ENCODE measurements at regions not wholly inside any gene's neighbourhood (a gene's known extent, or its start where the extent isn't known, plus 50 kb on each side); places are given as distances from the start of the nearest gene placed in this dataset.
A peak's percentile ranks its signal among the peaks of the same experiment; 100 is the strongest.
"Not testable (repeated sequence)": the region's sequence is repeated elsewhere in the genome, so short reads cannot be mapped to it uniquely, and the experiment has no call there.

GRCh38 chr2:222760301-222760897, 88.9 kb downstream of the MOGAT1 start:
- intact Hi-C loops (cut with DNase I), result no loop called here

GRCh38 chr2:222761888-222762287, 90.4 kb downstream of the MOGAT1 start:
- no peak for DNase-seq (ENCODE audit: missing footprints)
- intact Hi-C loops (cut with DNase I), result no loop called here
- no peak for ATAC-seq

More at GRCh38 chr2:222760301-222760897, 88.9 kb downstream of the MOGAT1 start:
- ATAC-seq (no peak), DNase-seq (ENCODE audit: missing footprints) (no peak)

GRCh38 chr2:222762342-222762741, 90.9 kb downstream of the MOGAT1 start:
- intact Hi-C loops (cut with DNase I), result no loop called here
- DNase-seq (ENCODE audit: missing footprints) (no peak), ATAC-seq (no peak)

- ATAC-seq; intact Hi-C loops (cut with DNase I); DNase-seq (ENCODE audit: missing footprints): not testable (repeated sequence)
Measured at GRCh38 chr2:222765883-222766282, 94.4 kb downstream of the MOGAT1 start.

GRCh38 chr2:222768019-222768418, 92.8 kb upstream of the ACSL3 start:
- DNase-seq (ENCODE audit: missing footprints); ATAC-seq; intact Hi-C loops (cut with DNase I): not testable (repeated sequence)

GRCh38 chr2:222769446-222769845, 91.4 kb upstream of the ACSL3 start:
- ATAC-seq (no peak), DNase-seq (ENCODE audit: missing footprints) (no peak)
- intact Hi-C loops (cut with DNase I), result no loop called here

- intact Hi-C loops (cut with DNase I), result no loop called here
- DNase-seq (ENCODE audit: missing footprints) (no peak), ATAC-seq (no peak)
Measured at GRCh38 chr2:222769941-222770340, 90.9 kb upstream of the ACSL3 start.

- ATAC-seq (no peak), DNase-seq (ENCODE audit: missing footprints) (no peak)
- intact Hi-C loops (cut with DNase I), result no loop called here
Measured at GRCh38 chr2:222771832-222772231, 89.0 kb upstream of the ACSL3 start.

- no peak for ATAC-seq
- intact Hi-C loops (cut with DNase I), result no loop called here
- no peak for DNase-seq (ENCODE audit: missing footprints)
Measured at GRCh38 chr2:222774941-222775340, 85.9 kb upstream of the ACSL3 start.

GRCh38 chr2:222776792-222777191, 84.0 kb upstream of the ACSL3 start:
- intact Hi-C loops (cut with DNase I), result loop anchor here (2.0 kb wide), 1 partner anchor 62 kb away; no protein-coding TSS in a partner anchor
- ATAC-seq, result peak; percentile 84
- DNase-seq (ENCODE audit: missing footprints), result no peak

- ATAC-seq, result no peak
- no peak for DNase-seq (ENCODE audit: missing footprints)
- intact Hi-C loops (cut with DNase I), result no loop called here
Measured at GRCh38 chr2:222778400-222778799, 82.4 kb upstream of the ACSL3 start.

- intact Hi-C loops (cut with DNase I), result no loop called here
- ATAC-seq, result no peak
- DNase-seq (ENCODE audit: missing footprints), result no peak
Measured at GRCh38 chr2:222779145-222779832, 81.5 kb upstream of the ACSL3 start.

GRCh38 chr2:222780051-222780450, 80.8 kb upstream of the ACSL3 start:
- DNase-seq (ENCODE audit: missing footprints), result no peak
- no peak for ATAC-seq
- intact Hi-C loops (cut with DNase I), result no loop called here

- DNase-seq (ENCODE audit: missing footprints) (no peak), ATAC-seq (no peak)
- intact Hi-C loops (cut with DNase I), result no loop called here
Measured at GRCh38 chr2:222782201-222782730, 78.6 kb upstream of the ACSL3 start.

- DNase-seq (ENCODE audit: missing footprints) (no peak), ATAC-seq (no peak)
- intact Hi-C loops (cut with DNase I), result no loop called here
Measured at GRCh38 chr2:222783592-222783991, 77.2 kb upstream of the ACSL3 start.

GRCh38 chr2:222790932-222791331, 69.9 kb upstream of the ACSL3 start:
- DNase-seq (ENCODE audit: missing footprints) (no peak), ATAC-seq (no peak)
- intact Hi-C loops (cut with DNase I), result no loop called here

- peak; percentile 86 for ATAC-seq
- intact Hi-C loops (cut with DNase I), result no loop called here
- DNase-seq (ENCODE audit: missing footprints), result peak; percentile 79
Measured at GRCh38 chr2:222792001-222792611, 68.7 kb upstream of the ACSL3 start.

- no peak for ATAC-seq
- no peak for DNase-seq (ENCODE audit: missing footprints)
- intact Hi-C loops (cut with DNase I), result loop anchor here (2.0 to 5.0 kb wide), 2 partner anchors 86 to 107 kb away; no protein-coding TSS in a partner anchor
Measured at GRCh38 chr2:222794585-222795449, 66.0 kb upstream of the ACSL3 start.
